ES-I3 (cell line): ENCODE measurements at regions not wholly inside any gene's neighbourhood (a gene's known extent, or its start where the extent isn't known, plus 50 kb on each side); places are given as distances from the start of the nearest gene placed in this dataset.
"Not testable (repeated sequence)": the region's sequence is repeated elsewhere in the genome, so short reads cannot be mapped to it uniquely, and the experiment has no call there.

Experiments
- H3K36me3 ChIP-seq: 2 replicates; pipeline ENCODE4 v1.6.1; 2013; ENCODE audit warnings: mild to moderate bottlenecking, low read length, control low read depth, moderate library complexity; ENCODE audit not compliant: insufficient read depth
- H3K4me1 ChIP-seq: 2 replicates; pipeline ENCODE4 v1.6.1; 2013; ENCODE audit warnings: mild to moderate bottlenecking, control low read depth, low read length; ENCODE audit not compliant: insufficient read depth
- H3K9ac ChIP-seq: 2 replicates; pipeline ENCODE4 v1.6.1; 2013; ENCODE audit warnings: low read depth, mild to moderate bottlenecking, low read length, moderate library complexity
- H3K9me3 ChIP-seq: 2 replicates; pipeline ENCODE4 v1.6.1; 2013; ENCODE audit warnings: mild to moderate bottlenecking, low read length, moderate library complexity; ENCODE audit not compliant: control insufficient read depth, insufficient read depth

- Histone ChIP-seq H3K36me3 (no peaks in the 10 kb centered on the region), H3K9ac (no peak overlapping the region), H3K4me1 (no peaks in the 10 kb centered on the region), H3K9me3 (no peaks in the 10 kb centered on the region)
Observed at GRCh38 chr3:88742674-88743507, 364.5 kb upstream of the EPHA3 start.

GRCh38 chr3:88744896-88745295 is 362.5 kb upstream of the EPHA3 start:
- Histone ChIP-seq H3K9ac (no peak overlapping the region), H3K9me3 (no peaks in the 10 kb centered on the region), H3K4me1 (no peaks in the 10 kb centered on the region), H3K36me3 (no peaks in the 10 kb centered on the region)

GRCh38 chr3:88747145-88747544 is 360.3 kb upstream of the EPHA3 start:
- not testable (repeated sequence) for H3K9me3 ChIP-seq, H3K36me3 ChIP-seq, H3K4me1 ChIP-seq, H3K9ac ChIP-seq

GRCh38 chr3:88758676-88759075 is 348.7 kb upstream of the EPHA3 start:
- H3K4me1 ChIP-seq: no peaks in the 10 kb centered on the region
- H3K9me3 ChIP-seq: no peaks in the 10 kb centered on the region
- H3K9ac ChIP-seq: no peak overlapping the region
- no peaks in the 10 kb centered on the region for H3K36me3 ChIP-seq

GRCh38 chr3:88767746-88768145 is 339.7 kb upstream of the EPHA3 start:
- no peaks in the 10 kb centered on the region for H3K4me1 ChIP-seq
- no peaks in the 10 kb centered on the region for H3K36me3 ChIP-seq
- no peak overlapping the region for H3K9ac ChIP-seq
- H3K9me3 ChIP-seq: no peaks in the 10 kb centered on the region

GRCh38 chr3:88773766-88774165 is 333.7 kb upstream of the EPHA3 start:
- no peaks in the 10 kb centered on the region for H3K9me3 ChIP-seq
- H3K36me3 ChIP-seq: no peaks in the 10 kb centered on the region
- no peaks in the 10 kb centered on the region for H3K4me1 ChIP-seq
- no peak overlapping the region for H3K9ac ChIP-seq

GRCh38 chr3:88775026-88775690 is 332.3 kb upstream of the EPHA3 start:
- no peaks in the 10 kb centered on the region for H3K4me1 ChIP-seq
- H3K9me3 ChIP-seq: no peaks in the 10 kb centered on the region
- no peaks in the 10 kb centered on the region for H3K36me3 ChIP-seq
- H3K9ac ChIP-seq: no peak overlapping the region

- no peak overlapping the region for H3K9ac ChIP-seq
- H3K36me3 ChIP-seq: no peaks in the 10 kb centered on the region
- no peaks in the 10 kb centered on the region; the same call in 1 of the 2 replicates for H3K9me3 ChIP-seq
- no peaks in the 10 kb centered on the region for H3K4me1 ChIP-seq
Observed at GRCh38 chr3:88779482-88779881, 327.9 kb upstream of the EPHA3 start.

- Histone ChIP-seq H3K4me1 (no peaks in the 10 kb centered on the region), H3K9me3 (no peaks in the 10 kb centered on the region; the same call in 1 of the 2 replicates), H3K36me3 (no peaks in the 10 kb centered on the region), H3K9ac (no peak overlapping the region)
Observed at GRCh38 chr3:88784925-88785324, 322.5 kb upstream of the EPHA3 start.

- H3K9ac ChIP-seq: no peak overlapping the region
- H3K36me3 ChIP-seq: no peaks in the 10 kb centered on the region
- H3K9me3 ChIP-seq: no peaks in the 10 kb centered on the region; the same call in 1 of the 2 replicates
- H3K4me1 ChIP-seq: no peaks in the 10 kb centered on the region
Observed at GRCh38 chr3:88785841-88786240, 321.6 kb upstream of the EPHA3 start.

GRCh38 chr3:88795503-88795902 is 311.9 kb upstream of the EPHA3 start:
- H3K9ac ChIP-seq: no peak overlapping the region
- no peaks in the 10 kb centered on the region for H3K36me3 ChIP-seq
- no peaks in the 10 kb centered on the region for H3K4me1 ChIP-seq
- peaks cover 3% of the 10 kb centered on the region; the same call in 1 of the 2 replicates for H3K9me3 ChIP-seq

GRCh38 chr3:88807491-88808105 is 299.8 kb upstream of the EPHA3 start:
- H3K9me3 ChIP-seq: no peaks in the 10 kb centered on the region
- H3K4me1 ChIP-seq: peaks cover 4% of the 10 kb centered on the region; the same call in 1 of the 2 replicates
- no peaks in the 10 kb centered on the region for H3K36me3 ChIP-seq
- no peak overlapping the region for H3K9ac ChIP-seq

GRCh38 chr3:88809993-88810392 is 297.4 kb upstream of the EPHA3 start:
- no peak overlapping the region for H3K9ac ChIP-seq
- peaks cover 4% of the 10 kb centered on the region; the same call in 1 of the 2 replicates for H3K4me1 ChIP-seq
- no peaks in the 10 kb centered on the region for H3K36me3 ChIP-seq
- H3K9me3 ChIP-seq: no peaks in the 10 kb centered on the region

GRCh38 chr3:88810455-88810854 is 297.0 kb upstream of the EPHA3 start:
- Histone ChIP-seq H3K9me3 (no peaks in the 10 kb centered on the region), H3K9ac (no peak overlapping the region), H3K36me3 (no peaks in the 10 kb centered on the region), H3K4me1 (peaks cover 4% of the 10 kb centered on the region; the same call in 1 of the 2 replicates)
